RWPE1 (cell line): ENCODE measurements at regions not wholly inside any gene's neighbourhood (a gene's known extent, or its start where the extent isn't known, plus 50 kb on each side); places are given as distances from the start of the nearest gene placed in this dataset.

Source experiments
- CTCF ChIA-PET: fragments of 350-600 bp; sonication (Branson Sonifier 250); formaldehyde crosslinking; extraction: SDS; loops from one replicate; lab custom pipeline; 2021; lab: Yijun Ruan, JAX
- POLR2A ChIA-PET: fragments of 400-600 bp; formaldehyde crosslinking; extraction: SDS; loops from one replicate; lab custom pipeline; 2020; ENCODE audit warnings: antibody characterized with exemption; ENCODE audit not compliant: low non-redundant PET; lab: Yijun Ruan, JAX
- DNase-seq: peaks from one replicate; pipeline ENCODE4 v3.0.0; 2012; ENCODE audit warnings: low spot score
- H3K27ac ChIP-seq: fragments of 450-650 bp; 2 replicates; pipeline ENCODE4 v1.5.1; 2017
- TF ChIP-seq, protein P1 (sequence below): fragments of 450-650 bp; conservative IDR thresholded peaks from 2 replicates; pipeline ENCODE4 v1.5.1; 2017; ENCODE audit warnings: low read depth, mild to moderate bottlenecking

- TF ChIP-seq, protein P1, sequence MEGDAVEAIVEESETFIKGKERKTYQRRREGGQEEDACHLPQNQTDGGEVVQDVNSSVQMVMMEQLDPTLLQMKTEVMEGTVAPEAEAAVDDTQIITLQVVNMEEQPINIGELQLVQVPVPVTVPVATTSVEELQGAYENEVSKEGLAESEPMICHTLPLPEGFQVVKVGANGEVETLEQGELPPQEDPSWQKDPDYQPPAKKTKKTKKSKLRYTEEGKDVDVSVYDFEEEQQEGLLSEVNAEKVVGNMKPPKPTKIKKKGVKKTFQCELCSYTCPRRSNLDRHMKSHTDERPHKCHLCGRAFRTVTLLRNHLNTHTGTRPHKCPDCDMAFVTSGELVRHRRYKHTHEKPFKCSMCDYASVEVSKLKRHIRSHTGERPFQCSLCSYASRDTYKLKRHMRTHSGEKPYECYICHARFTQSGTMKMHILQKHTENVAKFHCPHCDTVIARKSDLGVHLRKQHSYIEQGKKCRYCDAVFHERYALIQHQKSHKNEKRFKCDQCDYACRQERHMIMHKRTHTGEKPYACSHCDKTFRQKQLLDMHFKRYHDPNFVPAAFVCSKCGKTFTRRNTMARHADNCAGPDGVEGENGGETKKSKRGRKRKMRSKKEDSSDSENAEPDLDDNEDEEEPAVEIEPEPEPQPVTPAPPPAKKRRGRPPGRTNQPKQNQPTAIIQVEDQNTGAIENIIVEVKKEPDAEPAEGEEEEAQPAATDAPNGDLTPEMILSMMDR, result no peak
- no peak for DNase-seq
- ChIA-PET CTCF (no interaction called here), POLR2A (no interaction called here)
- no peak overlapping the region for H3K27ac ChIP-seq
Observed at GRCh38 chr7:152979376-152979775, 219.8 kb downstream of the ACTR3B start.

DNA sequence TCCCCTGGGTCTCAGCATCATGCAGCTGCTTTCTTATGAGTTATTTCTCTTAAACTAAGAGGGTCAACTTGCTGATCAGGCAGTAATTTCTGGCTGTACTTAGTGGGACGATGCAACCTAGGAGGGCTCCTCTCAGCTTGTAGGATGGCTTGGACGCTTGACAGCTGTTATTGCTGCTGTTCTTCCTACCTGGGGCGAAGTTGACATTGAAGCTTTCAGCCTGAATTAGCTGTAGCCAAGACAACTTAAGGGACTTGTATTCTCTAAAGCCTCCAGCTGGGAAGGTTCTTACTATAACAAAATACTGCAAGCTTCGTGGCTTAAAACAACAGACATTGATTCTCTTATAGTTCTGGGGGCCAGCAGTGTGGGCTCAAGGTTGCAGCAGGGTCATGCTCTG is 224.9 kb downstream of the ACTR3B start:
- H3K27ac ChIP-seq, result no peak overlapping the region
- DNase-seq, result no peak
- CTCF ChIA-PET, result no interaction called here
- TF ChIP-seq, protein P1, result no peak
- POLR2A ChIA-PET, result no interaction called here

DNA sequence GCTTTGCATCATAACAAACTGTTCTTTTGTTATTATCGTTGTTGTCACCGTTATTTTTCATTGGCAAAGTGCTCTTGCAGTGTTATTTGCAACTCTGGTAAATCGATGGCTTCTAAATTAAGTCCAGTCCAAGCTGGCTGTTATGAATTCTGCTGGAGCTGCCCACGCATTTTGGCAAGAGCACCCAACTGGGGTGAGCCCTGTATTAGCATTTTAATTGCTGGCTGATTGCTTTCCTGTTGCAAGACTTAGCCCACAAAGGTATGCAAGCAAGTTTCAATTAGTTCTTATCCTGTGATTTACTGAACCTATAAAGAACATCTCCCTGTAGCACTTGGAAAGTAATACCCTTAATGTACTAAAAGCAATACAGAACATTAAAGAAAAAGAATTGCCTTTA is 226.8 kb downstream of the ACTR3B start:
- CTCF ChIA-PET, result no interaction called here
- DNase-seq, result no peak
- TF ChIP-seq, protein P1, result no peak
- POLR2A ChIA-PET, result no interaction called here
- no peak overlapping the region for H3K27ac ChIP-seq

GRCh38 chr7:152987656-152988055 is 228.1 kb downstream of the ACTR3B start:
- CTCF ChIA-PET, result no interaction called here
- TF ChIP-seq, protein P1, result no peak
- no peak overlapping the region for H3K27ac ChIP-seq
- POLR2A ChIA-PET, result no interaction called here
- no peak for DNase-seq

- TF ChIP-seq, protein P1, result no peak
- no peak overlapping the region for H3K27ac ChIP-seq
- POLR2A ChIA-PET, result no interaction called here
- CTCF ChIA-PET, result no interaction called here
- DNase-seq, result no peak
Observed at GRCh38 chr7:152989889-152990380, 230.4 kb downstream of the ACTR3B start.

DNA sequence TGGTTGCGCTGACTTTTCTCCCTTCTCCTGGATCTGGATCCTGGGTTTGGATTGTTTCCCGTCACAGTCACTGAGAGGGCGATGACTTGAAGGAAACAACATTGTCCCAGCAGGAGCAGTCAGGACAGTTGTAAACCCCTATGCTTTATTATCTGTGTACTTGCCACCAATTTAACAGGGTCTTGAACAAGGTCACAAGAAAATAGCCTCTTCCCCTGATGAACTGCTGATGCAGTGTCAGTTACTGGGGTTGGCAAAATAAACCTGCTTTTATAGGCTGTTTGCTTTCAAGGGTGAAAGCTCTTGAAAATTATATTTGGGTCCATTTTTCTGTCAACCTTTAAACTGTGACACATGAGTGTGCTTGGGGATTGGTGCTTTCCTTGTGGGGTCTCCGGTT is 238.9 kb downstream of the ACTR3B start:
- POLR2A ChIA-PET, result no interaction called here
- TF ChIP-seq, protein P1, result no peak
- DNase-seq, result no peak
- H3K27ac ChIP-seq, result no peak overlapping the region
- CTCF ChIA-PET, result no interaction called here
